ENCODE measurements at regions not wholly inside any gene's neighbourhood (a gene's known extent, or its start where the extent isn't known, plus 50 kb on each side); places are given as distances from the start of the nearest gene placed in this dataset.

DNA sequence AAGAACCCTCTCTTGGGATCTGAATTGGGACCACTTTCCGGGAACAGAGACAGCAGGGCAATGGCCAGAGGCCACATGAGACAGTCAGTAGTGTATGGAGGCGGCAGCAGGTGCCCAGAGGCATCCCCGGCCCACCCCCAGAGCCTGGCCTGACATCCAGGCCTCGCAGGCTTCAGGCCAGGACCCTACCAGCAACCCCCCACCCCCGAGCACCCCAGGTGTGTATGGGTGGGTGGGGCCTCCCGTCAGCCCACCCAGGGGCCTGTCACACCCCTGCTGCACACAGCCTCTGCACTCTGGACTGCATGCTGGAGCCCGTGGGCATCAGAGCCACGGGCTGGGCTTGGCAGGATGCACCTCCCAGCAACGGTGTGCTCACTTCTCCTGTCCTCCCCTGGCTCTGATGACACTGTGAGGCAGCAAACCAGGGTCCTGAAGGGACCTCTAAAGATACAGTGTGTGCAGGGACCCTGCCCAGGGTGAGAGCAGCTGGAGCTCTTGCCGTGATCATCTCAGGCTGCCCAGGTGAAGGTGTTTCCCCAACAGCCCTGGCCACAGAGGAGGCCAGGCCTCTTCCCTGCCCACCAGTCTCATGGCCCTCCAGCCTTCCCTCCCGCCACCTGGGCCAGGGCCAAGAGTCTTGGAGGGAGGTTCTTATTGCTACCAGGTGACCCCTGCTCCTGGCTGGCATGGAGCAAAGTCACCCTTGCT is 88.8 kb upstream of the SEPTIN5 start:
- no peaks in the 10 kb centered on the region for H3K27me3 ChIP-seq
- TF ChIP-seq POLR2A (IDR thresholded peaks at IDR 0.05): no peak
- TF ChIP-seq, protein P1, sequence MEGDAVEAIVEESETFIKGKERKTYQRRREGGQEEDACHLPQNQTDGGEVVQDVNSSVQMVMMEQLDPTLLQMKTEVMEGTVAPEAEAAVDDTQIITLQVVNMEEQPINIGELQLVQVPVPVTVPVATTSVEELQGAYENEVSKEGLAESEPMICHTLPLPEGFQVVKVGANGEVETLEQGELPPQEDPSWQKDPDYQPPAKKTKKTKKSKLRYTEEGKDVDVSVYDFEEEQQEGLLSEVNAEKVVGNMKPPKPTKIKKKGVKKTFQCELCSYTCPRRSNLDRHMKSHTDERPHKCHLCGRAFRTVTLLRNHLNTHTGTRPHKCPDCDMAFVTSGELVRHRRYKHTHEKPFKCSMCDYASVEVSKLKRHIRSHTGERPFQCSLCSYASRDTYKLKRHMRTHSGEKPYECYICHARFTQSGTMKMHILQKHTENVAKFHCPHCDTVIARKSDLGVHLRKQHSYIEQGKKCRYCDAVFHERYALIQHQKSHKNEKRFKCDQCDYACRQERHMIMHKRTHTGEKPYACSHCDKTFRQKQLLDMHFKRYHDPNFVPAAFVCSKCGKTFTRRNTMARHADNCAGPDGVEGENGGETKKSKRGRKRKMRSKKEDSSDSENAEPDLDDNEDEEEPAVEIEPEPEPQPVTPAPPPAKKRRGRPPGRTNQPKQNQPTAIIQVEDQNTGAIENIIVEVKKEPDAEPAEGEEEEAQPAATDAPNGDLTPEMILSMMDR (IDR thresholded peaks at IDR 0.05): no peak

DNA sequence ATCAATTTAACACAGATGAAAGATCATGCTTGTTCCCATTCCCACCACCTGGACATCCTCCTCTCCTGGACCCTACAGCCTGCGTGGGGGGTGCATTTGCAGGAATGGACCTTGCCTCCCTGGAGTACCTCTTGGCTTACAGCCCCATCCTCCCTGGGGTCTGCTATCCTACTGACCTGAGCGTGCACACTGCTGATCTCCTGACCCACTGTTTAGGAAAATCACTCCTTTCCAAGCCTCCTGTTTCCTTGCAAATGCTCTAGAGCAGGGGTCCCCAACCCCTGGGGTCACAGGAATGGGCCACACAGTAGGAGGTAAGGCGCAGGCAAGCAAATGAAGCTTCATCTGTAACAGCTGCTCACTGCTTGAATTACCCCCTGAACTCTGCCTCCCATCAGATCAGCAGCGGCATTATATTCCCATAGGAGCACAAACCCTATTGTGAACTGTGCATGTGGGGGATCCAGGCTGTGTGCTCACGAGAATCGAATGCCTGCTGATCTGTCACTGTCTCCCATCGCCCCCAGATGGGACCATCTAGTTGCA is 88.2 kb upstream of the SEPTIN5 start:
- no peak overlapping the region for H3K4me3 ChIP-seq
- TF ChIP-seq, protein P1 (IDR thresholded peaks at IDR 0.05): no peak
- no peak for TF ChIP-seq POLR2A (IDR thresholded peaks at IDR 0.05)
- H3K9me3 ChIP-seq: no peaks in the 10 kb centered on the region
- peaks cover 0 to 6% (median 0%) of the 10 kb centered on the region in 4 donors for H3K4me1 ChIP-seq
- peak in 1 of 3 donors; percentile 27 for DNase-seq
- H3K36me3 ChIP-seq: no peaks in the 10 kb centered on the region
- H3K27ac ChIP-seq: no peak overlapping the region
- no peaks in the 10 kb centered on the region for H3K27me3 ChIP-seq

More for the DNA sequence above, 88.8 kb upstream of the SEPTIN5 start:
- H3K27ac ChIP-seq: no peak overlapping the region
- no peak overlapping the region for H3K4me3 ChIP-seq
- no peaks in the 10 kb centered on the region for H3K9me3 ChIP-seq
- H3K36me3 ChIP-seq: no peaks in the 10 kb centered on the region
- peak in 1 of 3 donors; percentile 41 for DNase-seq
- peaks cover 0 to 6% (median 0%) of the 10 kb centered on the region in 4 donors for H3K4me1 ChIP-seq

DNA sequence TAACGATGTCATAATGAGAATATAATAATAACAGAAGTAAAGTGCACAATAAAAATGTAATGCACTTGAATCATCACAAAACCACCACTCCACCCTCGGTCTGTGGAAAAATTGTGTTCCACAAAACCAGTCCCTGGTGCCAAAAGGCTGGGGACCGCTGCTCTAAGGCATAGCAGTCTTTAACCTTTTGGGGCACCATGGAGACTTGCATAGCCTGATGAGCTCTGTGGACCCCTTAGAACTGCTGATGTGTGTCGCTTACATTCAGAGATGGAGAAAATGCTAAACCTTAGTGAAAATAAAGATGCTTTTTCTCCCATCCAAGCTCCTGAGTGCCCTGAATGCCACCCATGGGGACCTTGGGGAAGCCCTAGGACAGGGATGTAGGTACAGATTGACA is 87.6 kb upstream of the SEPTIN5 start:
- Histone ChIP-seq H3K4me1 (peaks cover 0 to 1% (median 0%) of the 10 kb centered on the region in 4 donors), H3K27me3 (no peaks in the 10 kb centered on the region), H3K4me3 (no peak overlapping the region), H3K27ac (no peak overlapping the region), H3K9me3 (no peaks in the 10 kb centered on the region), H3K36me3 (no peaks in the 10 kb centered on the region)
- DNase-seq: no peak
- no peak for TF ChIP-seq POLR2A (IDR thresholded peaks at IDR 0.05)
- TF ChIP-seq, protein P1 (IDR thresholded peaks at IDR 0.05): no peak

DNA sequence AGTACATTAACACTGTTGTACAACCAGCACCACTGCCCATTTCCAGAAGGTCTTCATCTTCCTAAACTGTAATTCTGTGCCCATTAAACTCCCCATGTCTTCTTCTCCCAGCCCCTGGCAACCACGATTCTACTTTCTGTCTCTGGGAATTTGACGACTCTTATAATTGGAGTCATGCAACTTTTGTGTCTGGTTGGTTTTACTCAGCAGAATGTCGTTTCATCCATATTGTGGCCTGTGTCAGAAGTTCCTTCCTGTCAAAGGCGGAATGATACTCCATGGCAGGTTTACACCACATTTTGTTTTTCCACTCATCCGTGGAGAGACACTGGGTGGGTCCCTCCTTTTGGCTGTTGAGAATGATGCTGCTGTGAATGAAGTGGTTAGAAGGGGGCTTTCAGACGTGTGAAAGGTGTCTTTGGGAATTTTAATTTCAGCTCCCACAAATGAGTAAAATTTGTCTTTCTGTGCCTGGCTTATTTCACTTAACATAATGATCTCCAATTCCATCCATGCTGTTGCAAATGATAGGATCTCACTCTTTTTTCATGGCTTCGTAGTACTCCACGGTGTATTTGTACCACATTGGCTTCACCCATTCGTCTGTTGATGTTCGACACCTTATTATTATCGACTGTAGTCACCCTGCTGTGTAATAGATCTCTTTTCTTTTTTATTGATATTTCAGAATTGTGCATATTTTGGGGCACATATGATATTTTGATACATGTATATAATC is 86.1 kb upstream of the SEPTIN5 start:
- Histone ChIP-seq H3K36me3 (no peaks in the 10 kb centered on the region), H3K4me1 (no peaks in the 10 kb centered on the region), H3K27me3 (no peaks in the 10 kb centered on the region), H3K27ac (no peak overlapping the region), H3K4me3 (no peak overlapping the region), H3K9me3 (no peaks in the 10 kb centered on the region)
- no peak for DNase-seq
- TF ChIP-seq POLR2A (IDR thresholded peaks at IDR 0.05): no peak
- TF ChIP-seq, protein P1 (IDR thresholded peaks at IDR 0.05): no peak

DNA sequence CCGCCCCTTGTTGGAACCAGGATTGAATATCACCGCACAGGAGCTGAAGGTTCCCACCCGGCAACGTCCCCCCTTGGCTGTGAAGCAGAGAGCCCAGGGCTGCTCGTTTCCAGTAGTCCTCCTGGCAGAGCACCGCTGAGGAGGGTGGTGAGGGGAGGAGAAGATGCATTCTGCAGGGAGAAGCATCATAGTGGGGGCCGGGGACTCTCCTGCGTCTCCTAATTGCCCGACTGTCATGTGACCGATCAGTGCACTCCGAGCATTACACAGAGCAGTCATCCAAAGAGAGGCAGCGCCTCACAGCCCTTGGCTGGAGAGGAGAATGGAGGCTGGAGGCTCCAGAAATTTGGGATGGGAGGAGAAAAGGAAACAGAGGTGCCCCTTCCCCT is 85.0 kb upstream of the SEPTIN5 start:
- Histone ChIP-seq H3K4me3 (no peak overlapping the region), H3K27ac (no peak overlapping the region), H3K9me3 (no peaks in the 10 kb centered on the region), H3K27me3 (no peaks in the 10 kb centered on the region), H3K4me1 (no peaks in the 10 kb centered on the region), H3K36me3 (no peaks in the 10 kb centered on the region)
- TF ChIP-seq POLR2A (IDR thresholded peaks at IDR 0.05): no peak
- TF ChIP-seq, protein P1 (IDR thresholded peaks at IDR 0.05): no peak
- peak in 1 of 3 donors; percentile 38 for DNase-seq

Measured in Peyer's patch (tissue), 4 donors.